Parathyroid adenoma (tissue), 2 donors: ENCODE measurements at regions not wholly inside any gene's neighbourhood (a gene's known extent, or its start where the extent isn't known, plus 50 kb on each side); places are given as distances from the start of the nearest gene placed in this dataset.

Experiments used
- H2AFZ ChIP-seq: fragments of 300-600 bp; sonication (generic); one replicate; pipeline ENCODE4 v1.7.0; 2017; ENCODE audit warnings: antibody characterized with exemption, mild to moderate bottlenecking
- H3K27ac ChIP-seq: fragments of 300-600 bp; sonication (generic); one replicate; pipeline ENCODE4 v1.7.0; 2017
- H3K27me3 ChIP-seq: fragments of 300-600 bp; sonication (generic); one replicate; pipeline ENCODE4 v1.7.0; 2017; ENCODE audit warnings: low read length; ENCODE audit not compliant: control insufficient read depth, insufficient read depth
- H3K36me3 ChIP-seq: fragments of 300-600 bp; sonication (generic); one replicate; pipeline ENCODE4 v1.7.0; 2017; ENCODE audit warnings: low read length; ENCODE audit not compliant: control insufficient read depth, insufficient read depth
- H3K4me1 ChIP-seq: fragments of 300-600 bp; sonication (generic); one replicate; pipeline ENCODE4 v1.7.0; 2017; ENCODE audit warnings: control low read depth
- H3K4me2 ChIP-seq: fragments of 300-600 bp; sonication (generic); one replicate; pipeline ENCODE4 v1.7.0; 2017; ENCODE audit warnings: low read length
- H3K4me3 ChIP-seq: fragments of 300-600 bp; sonication (generic); one replicate; pipeline ENCODE4 v1.7.0; 2017; ENCODE audit warnings: low read depth, low read length
- H3K79me2 ChIP-seq: fragments of 300-600 bp; sonication (generic); one replicate; pipeline ENCODE4 v1.7.0; 2017; ENCODE audit warnings: control low read depth
- H3K9ac ChIP-seq: fragments of 300-600 bp; sonication (generic); one replicate; pipeline ENCODE4 v1.7.0; 2017; ENCODE audit warnings: mild to moderate bottlenecking
- H3K9me3 ChIP-seq: fragments of 300-600 bp; sonication (generic); one replicate; pipeline ENCODE4 v1.7.0; 2017; ENCODE audit warnings: low read length; ENCODE audit not compliant: control insufficient read depth
- TF ChIP-seq, protein P1 (sequence below): fragments of 300-600 bp; sonication (generic); IDR thresholded peaks from one replicate; pipeline ENCODE4 v1.7.0; 2017; ENCODE audit warnings: antibody characterized with exemption, mild to moderate bottlenecking
- donor health status: primary hyperparathyroidism.

GRCh38 chr4:96776920-96777527 lies 937.1 kb downstream of the PDHA2 start:
- Histone ChIP-seq H3K4me3 (no peak overlapping the region), H3K4me2 (no peak overlapping the region), H3K36me3 (no peaks in the 10 kb centered on the region), H3K79me2 (no peaks in the 10 kb centered on the region), H3K4me1 (no peaks in the 10 kb centered on the region), H3K9ac (no peak overlapping the region), H3K27ac (no peak overlapping the region), H3K9me3 (no peaks in the 10 kb centered on the region), H3K27me3 (no peaks in the 10 kb centered on the region), H2AFZ (no peak overlapping the region)
- TF ChIP-seq, protein P1, sequence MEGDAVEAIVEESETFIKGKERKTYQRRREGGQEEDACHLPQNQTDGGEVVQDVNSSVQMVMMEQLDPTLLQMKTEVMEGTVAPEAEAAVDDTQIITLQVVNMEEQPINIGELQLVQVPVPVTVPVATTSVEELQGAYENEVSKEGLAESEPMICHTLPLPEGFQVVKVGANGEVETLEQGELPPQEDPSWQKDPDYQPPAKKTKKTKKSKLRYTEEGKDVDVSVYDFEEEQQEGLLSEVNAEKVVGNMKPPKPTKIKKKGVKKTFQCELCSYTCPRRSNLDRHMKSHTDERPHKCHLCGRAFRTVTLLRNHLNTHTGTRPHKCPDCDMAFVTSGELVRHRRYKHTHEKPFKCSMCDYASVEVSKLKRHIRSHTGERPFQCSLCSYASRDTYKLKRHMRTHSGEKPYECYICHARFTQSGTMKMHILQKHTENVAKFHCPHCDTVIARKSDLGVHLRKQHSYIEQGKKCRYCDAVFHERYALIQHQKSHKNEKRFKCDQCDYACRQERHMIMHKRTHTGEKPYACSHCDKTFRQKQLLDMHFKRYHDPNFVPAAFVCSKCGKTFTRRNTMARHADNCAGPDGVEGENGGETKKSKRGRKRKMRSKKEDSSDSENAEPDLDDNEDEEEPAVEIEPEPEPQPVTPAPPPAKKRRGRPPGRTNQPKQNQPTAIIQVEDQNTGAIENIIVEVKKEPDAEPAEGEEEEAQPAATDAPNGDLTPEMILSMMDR: no peak

GRCh38 chr4:96784336-96784735 lies 944.4 kb downstream of the PDHA2 start:
- Histone ChIP-seq H3K4me1 (no peaks in the 10 kb centered on the region), H2AFZ (no peak overlapping the region), H3K36me3 (no peaks in the 10 kb centered on the region), H3K4me3 (no peak overlapping the region), H3K27me3 (no peaks in the 10 kb centered on the region), H3K79me2 (no peaks in the 10 kb centered on the region), H3K9ac (no peak overlapping the region), H3K9me3 (no peaks in the 10 kb centered on the region), H3K4me2 (no peak overlapping the region), H3K27ac (no peak overlapping the region)
- TF ChIP-seq, protein P1: no peak

DNA sequence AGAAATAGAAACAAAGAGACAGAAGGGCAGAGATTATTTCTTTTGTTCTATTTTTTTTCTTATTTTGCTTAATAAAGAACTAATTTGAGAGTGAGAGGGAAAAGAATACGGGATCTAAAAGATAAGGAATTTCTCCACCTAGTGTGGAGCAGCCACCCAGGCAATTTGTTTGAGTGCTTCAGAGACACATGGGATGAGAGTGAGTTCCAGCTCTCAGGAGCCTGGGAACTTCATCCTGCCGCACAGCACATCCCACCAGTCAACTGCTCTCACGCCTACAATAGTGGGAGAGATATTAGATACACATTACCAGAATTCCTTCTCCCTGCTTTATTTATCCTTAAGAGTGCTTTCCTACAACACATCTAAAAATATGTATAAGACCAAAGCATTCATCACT lies 946.4 kb downstream of the PDHA2 start:
- no peaks in the 10 kb centered on the region for H3K9me3 ChIP-seq
- no peaks in the 10 kb centered on the region for H3K79me2 ChIP-seq
- TF ChIP-seq, protein P1: no peak
- H2AFZ ChIP-seq: no peak overlapping the region
- no peak overlapping the region for H3K4me2 ChIP-seq
- H3K4me1 ChIP-seq: no peaks in the 10 kb centered on the region
- H3K36me3 ChIP-seq: no peaks in the 10 kb centered on the region
- no peak overlapping the region for H3K27ac ChIP-seq
- no peak overlapping the region for H3K9ac ChIP-seq
- H3K27me3 ChIP-seq: no peaks in the 10 kb centered on the region
- H3K4me3 ChIP-seq: no peak overlapping the region

- Histone ChIP-seq H3K4me2 (no peak overlapping the region), H3K27ac (no peak overlapping the region), H3K4me1 (no peaks in the 10 kb centered on the region), H3K9me3 (no peaks in the 10 kb centered on the region), H3K36me3 (no peaks in the 10 kb centered on the region), H3K27me3 (no peaks in the 10 kb centered on the region), H3K4me3 (no peak overlapping the region), H3K9ac (no peak overlapping the region), H2AFZ (no peak overlapping the region), H3K79me2 (no peaks in the 10 kb centered on the region)
- TF ChIP-seq, protein P1: no peak
Observed at GRCh38 chr4:96787766-96788165, 947.9 kb downstream of the PDHA2 start.

GRCh38 chr4:96809563-96809962 lies 969.7 kb downstream of the PDHA2 start:
- H3K4me1 ChIP-seq: no peaks in the 10 kb centered on the region
- no peaks in the 10 kb centered on the region for H3K27me3 ChIP-seq
- H2AFZ ChIP-seq: no peak overlapping the region
- no peak overlapping the region for H3K4me2 ChIP-seq
- no peaks in the 10 kb centered on the region for H3K79me2 ChIP-seq
- H3K27ac ChIP-seq: no peak overlapping the region
- no peaks in the 10 kb centered on the region for H3K36me3 ChIP-seq
- TF ChIP-seq, protein P1: no peak
- no peaks in the 10 kb centered on the region for H3K9me3 ChIP-seq
- no peak overlapping the region for H3K4me3 ChIP-seq
- no peak overlapping the region for H3K9ac ChIP-seq
